ENCODE measurements at regions not wholly inside any gene's neighbourhood (a gene's known extent, or its start where the extent isn't known, plus 50 kb on each side); places are given as distances from the start of the nearest gene placed in this dataset.

- Histone ChIP-seq H3K27me3 (no peaks in the 10 kb centered on the region), H3K4me1 (no peaks in the 10 kb centered on the region), H3K4me3 (ENCODE audit: low read depth, low read length) (no peak overlapping the region), H3K36me3 (no peaks in the 10 kb centered on the region), H3K9me3 (no peaks in the 10 kb centered on the region)
- DNase-seq = no peak
- TF ChIP-seq CTCF (IDR thresholded peaks at IDR 0.05; ENCODE audit: low read depth, low read length) = no peak
Measured at GRCh38 chr14:53764846-53765245, 191.8 kb downstream of the BMP4 start.

- Histone ChIP-seq H3K4me1 (no peaks in the 10 kb centered on the region), H3K4me3 (ENCODE audit: low read depth, low read length) (no peak overlapping the region), H3K36me3 (no peaks in the 10 kb centered on the region), H3K27me3 (no peaks in the 10 kb centered on the region), H3K9me3 (no peaks in the 10 kb centered on the region)
- no peak for TF ChIP-seq CTCF (IDR thresholded peaks at IDR 0.05; ENCODE audit: low read depth, low read length)
- DNase-seq = no peak
Measured at GRCh38 chr14:53758141-53758540, 198.5 kb downstream of the BMP4 start.

- Histone ChIP-seq H3K9me3 (no peaks in the 10 kb centered on the region), H3K27me3 (no peaks in the 10 kb centered on the region), H3K4me1 (no peaks in the 10 kb centered on the region), H3K36me3 (no peaks in the 10 kb centered on the region), H3K4me3 (ENCODE audit: low read depth, low read length) (no peak overlapping the region)
- no peak for DNase-seq
- TF ChIP-seq CTCF (IDR thresholded peaks at IDR 0.05; ENCODE audit: low read depth, low read length) = no peak
Measured at GRCh38 chr14:53757732-53758131, 198.9 kb downstream of the BMP4 start.

- DNase-seq = no peak
- Histone ChIP-seq H3K4me1 (no peaks in the 10 kb centered on the region), H3K9me3 (no peaks in the 10 kb centered on the region), H3K27me3 (no peaks in the 10 kb centered on the region), H3K4me3 (ENCODE audit: low read depth, low read length) (no peak overlapping the region), H3K36me3 (no peaks in the 10 kb centered on the region)
- TF ChIP-seq CTCF (IDR thresholded peaks at IDR 0.05; ENCODE audit: low read depth, low read length) = no peak
Measured at GRCh38 chr14:53751650-53752049, 205.0 kb downstream of the BMP4 start.

- TF ChIP-seq CTCF (IDR thresholded peaks at IDR 0.05; ENCODE audit: low read depth, low read length) = no peak
- DNase-seq = no peak
- H3K4me3 ChIP-seq (ENCODE audit: low read depth, low read length) = no peak overlapping the region
- no peaks in the 10 kb centered on the region for H3K9me3 ChIP-seq
- no peaks in the 10 kb centered on the region for H3K27me3 ChIP-seq
- H3K36me3 ChIP-seq = no peaks in the 10 kb centered on the region
- H3K4me1 ChIP-seq = no peaks in the 10 kb centered on the region
Measured at GRCh38 chr14:53748691-53749090, 207.9 kb downstream of the BMP4 start.

GRCh38 chr14:53744857-53745256 lies 211.8 kb downstream of the BMP4 start:
- Histone ChIP-seq H3K36me3 (no peaks in the 10 kb centered on the region), H3K4me1 (no peaks in the 10 kb centered on the region), H3K9me3 (no peaks in the 10 kb centered on the region), H3K4me3 (ENCODE audit: low read depth, low read length) (no peak overlapping the region), H3K27me3 (no peaks in the 10 kb centered on the region; the same call in 1 of the 2 replicates)
- TF ChIP-seq CTCF (IDR thresholded peaks at IDR 0.05; ENCODE audit: low read depth, low read length) = no peak
- DNase-seq = no peak

Data from BE2C (cell line).